ENCODE measurements at regions not wholly inside any gene's neighbourhood (a gene's known extent, or its start where the extent isn't known, plus 50 kb on each side); places are given as distances from the start of the nearest gene placed in this dataset.

DNA sequence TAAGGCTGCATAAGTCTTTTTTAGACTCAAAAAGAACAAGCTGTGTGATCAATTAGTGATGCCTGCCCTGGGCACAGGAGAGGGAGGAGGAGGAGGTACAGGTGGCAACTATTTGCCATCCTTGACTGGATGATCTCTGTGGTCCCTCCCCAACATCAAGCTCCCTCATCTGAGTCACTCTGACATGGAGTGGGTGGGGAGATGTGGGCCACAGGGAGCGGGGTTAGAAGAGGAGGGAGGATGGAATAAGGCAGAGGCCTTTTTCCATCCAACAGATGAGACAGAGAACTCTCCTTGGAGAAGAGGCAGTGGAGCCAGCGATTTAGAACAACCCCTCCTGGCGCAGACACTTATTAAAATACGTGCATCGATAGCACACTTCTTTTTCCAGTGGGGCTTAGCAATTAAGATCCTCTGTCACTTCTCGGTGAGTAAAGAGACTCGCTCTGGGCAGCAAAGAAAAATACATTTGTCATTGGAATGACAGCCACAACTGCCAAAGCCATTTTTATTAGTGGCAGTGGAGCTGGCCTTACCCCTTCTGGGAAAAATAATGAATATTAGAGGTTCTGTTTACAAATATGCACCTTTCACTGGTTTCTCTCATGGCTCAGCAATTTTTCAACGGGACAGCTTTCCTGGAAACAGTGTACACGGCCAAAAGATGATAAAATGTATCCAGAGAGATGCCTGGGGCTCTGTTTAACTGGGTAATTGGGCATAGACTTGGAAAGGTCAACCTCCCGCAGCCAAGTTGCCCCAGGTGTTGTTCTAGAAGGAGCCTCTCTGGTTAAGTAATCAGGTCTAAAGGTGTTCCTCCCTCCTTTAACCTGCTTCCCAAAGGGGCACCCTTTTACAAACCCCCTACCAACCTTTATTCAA, 238.4 kb upstream of the CXCR4 start:
- Histone ChIP-seq H3K27me3 (replicated peaks; ENCODE audit: insufficient read depth, low read depth, low read length, poor library complexity) (no peaks in the 10 kb centered on the region), H3K9me3 (ENCODE audit: low read depth, low read length, poor library complexity, severe bottlenecking) (no peaks in the 10 kb centered on the region), H3K4me3 (ENCODE audit: low read depth, low read length, poor library complexity, severe bottlenecking) (no peak overlapping the region), H3K4me1 (ENCODE audit: insufficient read depth, low read length, poor library complexity, severe bottlenecking) (no peaks in the 10 kb centered on the region), H3K36me3 (ENCODE audit: insufficient read depth, low read length, poor library complexity, severe bottlenecking) (no peaks in the 10 kb centered on the region), H3K27ac (ENCODE audit: low read depth, low read length, poor library complexity, severe bottlenecking) (no peak overlapping the region)
- POLR2A ChIA-PET (ENCODE audit: low non-redundant PET), result no interaction called here
- intact Hi-C loops (cut with micrococcal nuclease; ENCODE audit: unreplicated experiment), result no loop called here
- CTCF ChIA-PET, result no interaction called here
- no TSS peak for BruUV-seq (replicated peaks)
- TF ChIP-seq, protein P1, sequence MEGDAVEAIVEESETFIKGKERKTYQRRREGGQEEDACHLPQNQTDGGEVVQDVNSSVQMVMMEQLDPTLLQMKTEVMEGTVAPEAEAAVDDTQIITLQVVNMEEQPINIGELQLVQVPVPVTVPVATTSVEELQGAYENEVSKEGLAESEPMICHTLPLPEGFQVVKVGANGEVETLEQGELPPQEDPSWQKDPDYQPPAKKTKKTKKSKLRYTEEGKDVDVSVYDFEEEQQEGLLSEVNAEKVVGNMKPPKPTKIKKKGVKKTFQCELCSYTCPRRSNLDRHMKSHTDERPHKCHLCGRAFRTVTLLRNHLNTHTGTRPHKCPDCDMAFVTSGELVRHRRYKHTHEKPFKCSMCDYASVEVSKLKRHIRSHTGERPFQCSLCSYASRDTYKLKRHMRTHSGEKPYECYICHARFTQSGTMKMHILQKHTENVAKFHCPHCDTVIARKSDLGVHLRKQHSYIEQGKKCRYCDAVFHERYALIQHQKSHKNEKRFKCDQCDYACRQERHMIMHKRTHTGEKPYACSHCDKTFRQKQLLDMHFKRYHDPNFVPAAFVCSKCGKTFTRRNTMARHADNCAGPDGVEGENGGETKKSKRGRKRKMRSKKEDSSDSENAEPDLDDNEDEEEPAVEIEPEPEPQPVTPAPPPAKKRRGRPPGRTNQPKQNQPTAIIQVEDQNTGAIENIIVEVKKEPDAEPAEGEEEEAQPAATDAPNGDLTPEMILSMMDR (conservative IDR thresholded peaks at IDR 0.05; ENCODE audit: low read depth, low read length), result no peak
- no peak for TF ChIP-seq EZH2 (IDR thresholded peaks at IDR 0.05; ENCODE audit: borderline replicate concordance, low read depth, low read length, poor library complexity, severe bottlenecking)
- no peak for DNase-seq (ENCODE audit: low spot score)

DNA sequence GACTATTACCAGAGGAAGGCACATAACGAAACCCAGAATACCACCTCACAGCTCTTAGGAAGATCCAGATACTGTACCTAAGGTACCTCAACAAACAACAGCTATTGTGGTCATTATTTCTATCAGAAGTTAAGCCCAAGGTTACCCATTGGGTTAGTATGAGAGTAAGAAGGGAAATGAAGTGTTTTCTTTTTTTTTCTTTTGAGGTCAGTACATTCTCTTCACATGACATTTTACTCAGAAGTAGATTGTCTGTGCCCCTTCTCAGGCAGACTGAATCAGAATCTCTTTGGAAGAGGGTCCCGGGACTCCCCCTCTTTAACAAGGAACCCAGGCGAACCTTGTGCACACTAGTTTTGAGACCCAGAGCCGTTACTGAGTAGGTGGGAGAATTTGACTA, 233.7 kb upstream of the CXCR4 start:
- ChIA-PET CTCF (no interaction called here), POLR2A (ENCODE audit: low non-redundant PET) (no interaction called here)
- Histone ChIP-seq H3K4me1 (ENCODE audit: insufficient read depth, low read length, poor library complexity, severe bottlenecking) (no peaks in the 10 kb centered on the region), H3K9me3 (ENCODE audit: low read depth, low read length, poor library complexity, severe bottlenecking) (no peaks in the 10 kb centered on the region), H3K4me3 (ENCODE audit: low read depth, low read length, poor library complexity, severe bottlenecking) (no peak overlapping the region), H3K36me3 (ENCODE audit: insufficient read depth, low read length, poor library complexity, severe bottlenecking) (no peaks in the 10 kb centered on the region), H3K27me3 (replicated peaks; ENCODE audit: insufficient read depth, low read depth, low read length, poor library complexity) (no peaks in the 10 kb centered on the region), H3K27ac (ENCODE audit: low read depth, low read length, poor library complexity, severe bottlenecking) (no peak overlapping the region)
- intact Hi-C loops (cut with micrococcal nuclease; ENCODE audit: unreplicated experiment), result no loop called here
- no peak for DNase-seq (ENCODE audit: low spot score)
- TF ChIP-seq EZH2 (IDR thresholded peaks at IDR 0.05; ENCODE audit: borderline replicate concordance, low read depth, low read length, poor library complexity, severe bottlenecking), result no peak
- TF ChIP-seq, protein P1 (conservative IDR thresholded peaks at IDR 0.05; ENCODE audit: low read depth, low read length), result no peak
- no TSS peak for BruUV-seq (replicated peaks)

DNA sequence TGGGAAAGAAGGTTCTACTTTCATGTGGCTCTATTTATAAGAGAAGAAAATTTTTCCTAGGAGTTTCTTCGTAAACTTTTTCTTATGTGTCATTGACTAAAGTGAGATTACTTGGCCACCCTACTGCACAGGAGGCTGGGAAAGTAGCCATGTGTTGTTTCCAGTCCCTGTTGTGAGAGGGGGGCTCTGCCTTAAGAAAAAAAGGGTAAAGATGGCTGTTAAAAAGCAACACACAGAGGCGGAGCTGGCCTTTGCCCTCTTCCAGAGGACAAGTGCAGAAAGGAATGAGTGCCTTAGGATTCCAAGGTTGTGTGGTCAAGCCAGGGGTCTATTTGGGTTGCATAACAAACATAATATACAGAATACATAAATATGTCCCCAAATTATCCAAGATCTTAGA, 230.0 kb upstream of the CXCR4 start:
- intact Hi-C loops (cut with micrococcal nuclease; ENCODE audit: unreplicated experiment), result no loop called here
- no TSS peak for BruUV-seq (replicated peaks)
- TF ChIP-seq EZH2 (IDR thresholded peaks at IDR 0.05; ENCODE audit: borderline replicate concordance, low read depth, low read length, poor library complexity, severe bottlenecking), result no peak
- TF ChIP-seq, protein P1 (conservative IDR thresholded peaks at IDR 0.05; ENCODE audit: low read depth, low read length), result no peak

More for the DNA sequence above, 230.0 kb upstream of the CXCR4 start:
- no peak overlapping the region for H3K27ac ChIP-seq (ENCODE audit: low read depth, low read length, poor library complexity, severe bottlenecking)
- H3K4me3 ChIP-seq (ENCODE audit: low read depth, low read length, poor library complexity, severe bottlenecking), result no peak overlapping the region
- no peaks in the 10 kb centered on the region for H3K4me1 ChIP-seq (ENCODE audit: insufficient read depth, low read length, poor library complexity, severe bottlenecking)
- no peak for DNase-seq (ENCODE audit: low spot score)
- POLR2A ChIA-PET (ENCODE audit: low non-redundant PET), result no interaction called here
- no peaks in the 10 kb centered on the region for H3K9me3 ChIP-seq (ENCODE audit: low read depth, low read length, poor library complexity, severe bottlenecking)
- H3K27me3 ChIP-seq (replicated peaks; ENCODE audit: insufficient read depth, low read depth, low read length, poor library complexity), result no peaks in the 10 kb centered on the region
- CTCF ChIA-PET, result no interaction called here
- no peaks in the 10 kb centered on the region for H3K36me3 ChIP-seq (ENCODE audit: insufficient read depth, low read length, poor library complexity, severe bottlenecking)
